H9 (cell line): ENCODE measurements at regions not wholly inside any gene's neighbourhood (a gene's known extent, or its start where the extent isn't known, plus 50 kb on each side); places are given as distances from the start of the nearest gene placed in this dataset.

Source experiments
- DNase-seq: peaks from one replicate; pipeline ENCODE4 v3.0.0-alpha.2; 2017
- H2AFZ ChIP-seq: one replicate; pipeline ENCODE4 v1.6.1; 2013; ENCODE audit warnings: mild to moderate bottlenecking, low read length, control low read depth, moderate library complexity
- H2AK5ac ChIP-seq: 2 replicates; pipeline ENCODE4 v1.6.1; 2013; ENCODE audit warnings: low read length, control low read depth, mixed read lengths; ENCODE audit not compliant: insufficient read length
- H2BK120ac ChIP-seq: one replicate; pipeline ENCODE4 v1.6.1; 2013; ENCODE audit warnings: low read depth, mild to moderate bottlenecking, low read length, control low read depth, inconsistent platforms; ENCODE audit not compliant: poor library complexity, severe bottlenecking
- H2BK12ac ChIP-seq: 2 replicates; pipeline ENCODE4 v1.6.1; 2013; ENCODE audit warnings: low read length, control low read depth, mixed read lengths, low read depth; ENCODE audit not compliant: insufficient read length
- H2BK15ac ChIP-seq: 2 replicates; pipeline ENCODE4 v1.6.1; 2013; ENCODE audit warnings: low read depth, low read length, control low read depth
- H2BK20ac ChIP-seq: one replicate; pipeline ENCODE4 v1.6.1; 2013; ENCODE audit warnings: low read depth, mild to moderate bottlenecking, low read length, control low read depth, inconsistent platforms; ENCODE audit not compliant: poor library complexity, severe bottlenecking
- H2BK5ac ChIP-seq: 2 replicates; pipeline ENCODE4 v1.6.1; 2013; ENCODE audit warnings: low read length, control low read depth, mixed read lengths; ENCODE audit not compliant: insufficient read length
- H3K14ac ChIP-seq: 2 replicates; pipeline ENCODE4 v1.6.1; 2013; ENCODE audit warnings: low read length, control low read depth; ENCODE audit not compliant: insufficient read depth
- H3K18ac ChIP-seq: 2 replicates; pipeline ENCODE4 v1.6.1; 2013; ENCODE audit warnings: low read depth, mild to moderate bottlenecking, mixed read lengths, low read length, control low read depth; ENCODE audit not compliant: insufficient read length
- H3K23ac ChIP-seq: 2 replicates; pipeline ENCODE4 v1.6.1; 2013; ENCODE audit warnings: low read length, control low read depth, mixed read lengths, low read depth; ENCODE audit not compliant: insufficient read length
- H3K23me2 ChIP-seq: 2 replicates; pipeline ENCODE4 v1.6.1; 2013; ENCODE audit warnings: low read depth, mild to moderate bottlenecking, mixed read lengths, low read length, control low read depth; ENCODE audit not compliant: insufficient read length, poor library complexity, severe bottlenecking
- H3K27ac ChIP-seq: 2 replicates; pipeline ENCODE4 v1.5.1; 2013; ENCODE audit warnings: low read length, control low read depth, mixed read lengths, low read depth; ENCODE audit not compliant: insufficient read length
- H3K27me3 ChIP-seq: 2 replicates; pipeline ENCODE4 v1.6.1; 2013; ENCODE audit warnings: low read length, control low read depth, inconsistent platforms; ENCODE audit not compliant: insufficient read depth
- H3K4ac ChIP-seq: 2 replicates; pipeline ENCODE4 v1.6.1; 2013; ENCODE audit warnings: low read depth, mild to moderate bottlenecking, control low read depth, inconsistent platforms, low read length, moderate library complexity
- H3K4me1 ChIP-seq: 2 replicates; pipeline ENCODE4 v1.6.1; 2013; ENCODE audit warnings: low read length, control low read depth, inconsistent platforms; ENCODE audit not compliant: insufficient read depth
- H3K4me2 ChIP-seq: 2 replicates; pipeline ENCODE4 v1.6.1; 2013; ENCODE audit warnings: low read length, control low read depth, mixed read lengths; ENCODE audit not compliant: insufficient read length, insufficient read depth
- H3K56ac ChIP-seq: 2 replicates; pipeline ENCODE4 v1.6.1; 2013; ENCODE audit warnings: low read depth, mild to moderate bottlenecking, mixed read lengths, low read length, control low read depth; ENCODE audit not compliant: insufficient read length
- H3K79me1 ChIP-seq: 2 replicates; pipeline ENCODE4 v1.6.1; 2013; ENCODE audit warnings: low read depth, mild to moderate bottlenecking, moderate library complexity, low read length, control low read depth, inconsistent platforms; ENCODE audit not compliant: insufficient read depth, poor library complexity, severe bottlenecking
- H3K79me2 ChIP-seq: 2 replicates; pipeline ENCODE4 v1.6.1; 2013; ENCODE audit warnings: low read length, control low read depth, inconsistent platforms; ENCODE audit not compliant: insufficient read depth
- H3K9ac ChIP-seq: 2 replicates; pipeline ENCODE4 v1.6.1; 2013; ENCODE audit warnings: low read length, control low read depth, mixed read lengths; ENCODE audit not compliant: insufficient read length; ENCODE audit errors: extremely low read depth
- H3K9me3 ChIP-seq: one replicate; pipeline ENCODE4 v1.6.1; 2013; ENCODE audit warnings: low read depth, low read length, inconsistent platforms; ENCODE audit not compliant: control insufficient read depth
- H3T11ph ChIP-seq: one replicate; pipeline ENCODE4 v1.6.1; 2013; ENCODE audit warnings: mild to moderate bottlenecking, low read length, control low read depth, inconsistent platforms
- H4K20me1 ChIP-seq: one replicate; pipeline ENCODE4 v1.6.1; 2013; ENCODE audit not compliant: control insufficient read depth, insufficient read length, insufficient read depth
- H4K5ac ChIP-seq: 2 replicates; pipeline ENCODE4 v1.6.1; 2013; ENCODE audit warnings: low read depth, mild to moderate bottlenecking, mixed read lengths, low read length, control low read depth; ENCODE audit not compliant: insufficient read length
- H4K8ac ChIP-seq: replicated peaks from 2 replicates; pipeline ENCODE4 v1.6.1; 2013; ENCODE audit warnings: low read length, control low read depth, mixed read lengths, low read depth; ENCODE audit not compliant: insufficient read length
- H4K91ac ChIP-seq: 2 replicates; pipeline ENCODE4 v1.6.1; 2013; ENCODE audit warnings: low read depth, mild to moderate bottlenecking, moderate library complexity, mixed read lengths, low read length, control low read depth; ENCODE audit not compliant: insufficient read length
- H3K27ac Mint-ChIP-seq, 3 experiments: 2 replicates in 2 of 3; 3 replicates in 1 of 3; pipeline ENCODE4 v1.8.0; 2020 to 2021; ENCODE audit warnings: mixed read lengths in 3 of 3, mild to moderate bottlenecking in 1 of 3, moderate library complexity in 1 of 3
- H3K27me3 Mint-ChIP-seq: 2 replicates; pipeline ENCODE4 v1.8.0; 2021; ENCODE audit warnings: low read depth, mild to moderate bottlenecking, moderate library complexity, mixed read lengths
- H3K36me3 Mint-ChIP-seq, 3 experiments: 2 replicates in 2 of 3; 3 replicates in 1 of 3; pipeline ENCODE4 v1.8.0; 2020 to 2021; ENCODE audit warnings: low read depth in 3 of 3, mixed read lengths in 3 of 3; ENCODE audit not compliant: insufficient read depth in 1 of 3
- H3K4me1 Mint-ChIP-seq, 2 experiments: 2 replicates each; pipeline ENCODE4 v1.8.0; 2020; ENCODE audit warnings: mixed read lengths in 2 of 2
- H3K4me3 Mint-ChIP-seq, 2 experiments: 2 replicates in 1 of 2; 3 replicates in 1 of 2; pipeline ENCODE4 v1.8.0; 2020 to 2021; ENCODE audit warnings: mild to moderate bottlenecking in 2 of 2, mixed read lengths in 2 of 2, moderate library complexity in 1 of 2
- H3K9me3 Mint-ChIP-seq, 2 experiments: 2 replicates in 1 of 2; 3 replicates in 1 of 2; pipeline ENCODE4 v1.8.0; 2020; ENCODE audit warnings: mild to moderate bottlenecking in 2 of 2, mixed read lengths in 2 of 2, moderate library complexity in 1 of 2
- CTCF ChIP-seq: fragments of 200-600 bp; sonication (generic); conservative IDR thresholded peaks from 3 replicates; pipeline ENCODE4 v1.8.0; 2021; ENCODE audit warnings: antibody characterized with exemption, mild to moderate bottlenecking
- WGBS: extraction: QIAGEN DNeasy Blood & Tissue Kit; methylation state at CpG from one replicate; pipeline ENCODE4 v1.1.7; 2013; ENCODE audit warnings: missing lambda C conversion rate, low lambda C conversion rate, mixed read lengths; ENCODE audit not compliant: insufficient read length; ENCODE audit errors: extremely low coverage; 5-methylcytosine and 5-hydroxymethylcytosine counted together

GRCh38 chr1:54463259-54464030 lies 57.3 kb upstream of the SSBP3 start:
- no peak overlapping the region for H3K27ac ChIP-seq
- no peaks in the 10 kb centered on the region for H4K20me1 ChIP-seq
- H3K14ac ChIP-seq, result no peak overlapping the region
- no peak overlapping the region for H3K18ac ChIP-seq
- H3K4me2 ChIP-seq, result no peak overlapping the region
- H3K23ac ChIP-seq, result no peak overlapping the region
- no peak overlapping the region for H3T11ph ChIP-seq
- H3K4me1 ChIP-seq, result peaks cover 14% of the 10 kb centered on the region; the same call in 1 of the 2 replicates
- Mint-ChIP-seq H3K27ac (no peak overlapping the region), H3K4me3 (peak overlapping the region in 1 of 2 experiments; percentile 60; a peak in 1 of 5 replicates), H3K36me3 (no peaks in the 10 kb centered on the region), H3K4me1 (peaks cover 64 to 73% of the 10 kb centered on the region in 2 experiments), H3K9me3 (peaks cover 0 to 2% of the 10 kb centered on the region in 2 experiments; a peak in 1 of 5 replicates), H3K27me3 (peaks cover 2% of the 10 kb centered on the region; the same call in 1 of the 2 replicates)
- no peaks in the 10 kb centered on the region for H3K79me1 ChIP-seq
- H2BK5ac ChIP-seq, result no peak overlapping the region
- no peaks in the 10 kb centered on the region for H3K27me3 ChIP-seq
- no peaks in the 10 kb centered on the region for H3K23me2 ChIP-seq
- no peak overlapping the region for H2BK15ac ChIP-seq
- no peak overlapping the region for H4K5ac ChIP-seq
- H2AFZ ChIP-seq, result no peak overlapping the region
- no peak for DNase-seq
- no peak overlapping the region for H2BK120ac ChIP-seq
- no peak overlapping the region for H3K4ac ChIP-seq
- WGBS, result no CpG with 5 or more reads among the region's 10 CpGs
- no peak overlapping the region for H3K56ac ChIP-seq
- H2AK5ac ChIP-seq, result no peak overlapping the region
- H2BK20ac ChIP-seq, result no peak overlapping the region
- H3K79me2 ChIP-seq, result no peaks in the 10 kb centered on the region
- H4K91ac ChIP-seq, result no peak overlapping the region
- no peak overlapping the region for H2BK12ac ChIP-seq
- no peak overlapping the region for H3K9ac ChIP-seq
- no peak overlapping the region for H4K8ac ChIP-seq
- no peaks in the 10 kb centered on the region for H3K9me3 ChIP-seq
- no peak for TF ChIP-seq CTCF
